HG03095 (cell line): ENCODE measurements at regions not wholly inside any gene's neighbourhood (a gene's known extent, or its start where the extent isn't known, plus 50 kb on each side); places are given as distances from the start of the nearest gene placed in this dataset.
"Not testable (repeated sequence)": the region's sequence is repeated elsewhere in the genome, so short reads cannot be mapped to it uniquely, and the experiment has no call there.

Source experiments
- ATAC-seq: cut with Tn5 transposase; IDR thresholded peaks from one replicate; pipeline ENCODE4 v1.9.1; 2021; ENCODE audit warnings: moderate library complexity; ENCODE audit not compliant: unreplicated experiment

- ATAC-seq: no peak
Observed at GRCh38 chr5:174532455-174533453, 191.6 kb upstream of the MSX2 start.

DNA sequence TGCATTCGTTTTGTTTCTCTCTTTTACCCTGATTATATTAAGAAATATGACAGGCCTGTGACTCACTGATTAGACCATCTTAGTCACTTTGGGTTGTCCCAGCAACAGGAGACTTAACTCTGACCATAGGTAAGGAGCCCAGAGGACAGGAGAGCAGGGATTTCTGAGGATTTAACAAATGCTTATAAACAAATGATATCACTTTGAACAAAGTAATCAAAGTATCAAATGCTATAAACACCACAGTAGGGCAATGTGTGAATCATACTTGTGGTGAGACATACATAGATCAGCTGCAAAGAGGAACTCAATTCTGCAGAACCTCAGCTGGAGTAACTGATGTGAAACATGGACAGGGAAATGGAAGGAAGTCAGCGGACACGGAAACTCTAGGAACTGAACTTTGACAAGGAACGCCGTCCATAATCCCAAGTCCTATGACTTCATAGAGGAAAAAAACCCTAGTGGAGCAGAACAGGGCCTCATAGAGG, 190.6 kb upstream of the MSX2 start:
- ATAC-seq: no peak

DNA sequence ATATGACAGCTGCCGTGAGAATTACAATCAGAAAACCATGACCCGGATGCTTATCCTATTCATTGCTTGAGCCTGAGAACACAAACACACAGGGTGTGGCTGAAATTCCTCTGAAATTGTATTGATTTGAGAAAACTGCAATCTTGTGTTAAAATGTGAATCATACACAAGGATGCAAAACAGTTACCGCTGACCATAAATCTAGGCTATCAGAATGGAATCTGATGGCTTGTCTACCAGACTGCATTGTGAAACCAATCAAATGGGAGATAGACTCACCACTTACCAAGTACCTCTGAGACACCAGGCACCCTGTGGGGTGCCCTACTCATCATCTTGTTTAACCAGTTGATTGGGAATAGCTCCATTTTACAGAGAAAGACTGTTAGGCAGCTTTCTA, 188.7 kb upstream of the MSX2 start:
- no peak for ATAC-seq

GRCh38 chr5:174539823-174540222, 184.6 kb upstream of the MSX2 start:
- ATAC-seq: not testable (repeated sequence)

DNA sequence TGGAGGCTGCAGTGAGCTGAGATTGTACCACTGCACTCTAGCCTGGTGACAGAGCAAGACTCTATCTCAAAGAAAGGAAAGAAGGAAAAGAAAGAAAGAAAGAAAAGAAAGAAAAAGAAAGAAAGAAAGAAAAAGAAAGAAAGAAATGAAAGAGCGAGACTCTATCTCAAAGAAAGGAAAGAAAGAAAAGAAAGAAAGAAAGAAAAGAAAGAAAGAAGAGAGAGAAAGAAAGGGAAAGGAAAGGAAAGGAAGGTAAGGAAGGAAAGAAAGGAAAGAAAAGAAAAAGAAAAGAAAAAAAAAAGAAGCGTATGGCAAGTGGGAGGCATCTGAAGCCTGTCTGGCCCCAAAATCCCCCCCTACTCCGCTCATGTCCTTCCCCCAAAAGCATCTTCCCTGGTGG, 182.3 kb upstream of the MSX2 start:
- no peak for ATAC-seq

- ATAC-seq: no peak
Observed at GRCh38 chr5:174542471-174542870, 181.9 kb upstream of the MSX2 start.

DNA sequence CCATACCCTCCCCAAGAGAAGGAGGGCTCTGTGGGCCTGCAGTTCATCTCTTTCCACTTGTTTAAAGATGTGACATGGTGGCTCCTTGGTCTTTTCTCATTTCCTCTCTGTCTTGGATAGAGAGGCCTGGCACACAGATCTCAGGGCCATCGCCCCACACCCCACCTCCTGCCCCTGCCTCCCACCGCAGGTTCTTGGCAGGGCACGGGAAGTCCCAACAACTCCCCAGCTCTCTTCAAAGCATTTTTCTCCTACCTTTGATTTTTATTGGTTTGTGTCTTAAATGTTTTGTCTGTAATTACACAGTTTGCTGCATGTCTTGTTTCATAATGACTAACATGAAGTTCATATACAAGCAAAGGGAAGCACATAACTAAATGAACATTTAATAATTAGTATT, 178.5 kb upstream of the MSX2 start:
- no peak for ATAC-seq

GRCh38 chr5:174547814-174548213, 176.6 kb upstream of the MSX2 start:
- no peak for ATAC-seq

DNA sequence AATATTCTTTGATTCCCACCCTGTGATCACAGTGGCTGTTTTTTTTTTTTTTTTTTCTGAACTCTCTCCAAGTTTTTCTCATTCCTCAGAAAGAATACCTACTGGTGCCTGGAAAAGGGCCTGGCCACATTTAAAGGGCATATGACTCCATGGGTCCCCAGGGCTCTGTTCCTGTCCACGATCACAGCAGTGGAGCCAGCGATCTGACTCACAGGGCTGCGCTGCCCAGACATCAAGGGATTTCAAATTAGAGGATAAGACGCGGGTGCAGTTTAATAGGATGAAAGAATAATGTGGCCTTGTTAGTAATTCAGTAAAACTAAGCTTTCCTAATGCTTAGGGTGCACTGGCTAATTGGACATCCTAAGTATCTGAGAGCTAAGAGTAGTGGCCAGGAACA, 175.1 kb upstream of the MSX2 start:
- ATAC-seq: no peak

DNA sequence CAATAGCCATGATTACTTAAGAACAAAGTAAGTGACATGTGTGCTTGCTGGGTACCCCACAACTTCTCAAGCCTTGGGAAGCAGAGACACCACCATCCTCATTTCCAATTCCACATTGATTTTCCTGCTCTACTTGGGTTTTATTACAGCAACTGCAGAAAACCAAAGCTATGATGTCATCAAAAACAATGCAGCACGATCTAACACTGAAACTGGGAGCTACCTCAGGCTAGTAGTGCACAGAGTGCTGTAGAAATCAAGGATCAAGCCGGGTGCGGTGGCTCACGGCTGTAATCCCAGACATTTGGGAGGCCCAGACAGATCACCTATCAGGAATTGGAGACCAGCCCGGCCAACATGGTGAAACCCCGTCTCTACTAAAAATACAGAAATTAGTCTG, 174.4 kb upstream of the MSX2 start:
- ATAC-seq: no peak

- ATAC-seq: no peak
Observed at GRCh38 chr5:174552428-174552827, 172.0 kb upstream of the MSX2 start.

GRCh38 chr5:174553556-174553955, 170.8 kb upstream of the MSX2 start:
- no peak for ATAC-seq

GRCh38 chr5:174555726-174556125, 168.7 kb upstream of the MSX2 start:
- no peak for ATAC-seq

DNA sequence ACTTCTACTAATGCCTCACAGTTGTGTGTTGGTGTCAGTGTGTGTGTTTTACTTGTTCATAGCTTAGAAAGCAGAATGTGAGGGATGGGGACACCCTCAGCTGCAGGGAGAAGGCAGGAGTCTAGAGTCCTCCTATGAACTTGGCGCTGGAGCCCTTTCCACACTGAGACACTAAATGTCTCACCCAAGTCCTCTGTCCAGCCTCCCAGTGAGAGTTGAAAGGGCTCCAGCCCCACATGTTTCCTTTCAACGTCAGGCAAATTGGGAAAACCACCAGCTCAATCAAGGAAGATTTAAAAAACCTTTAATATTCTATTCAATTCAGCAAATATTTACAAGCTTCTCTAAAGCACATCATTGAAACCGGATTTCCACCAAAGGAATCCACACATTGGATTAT, 167.6 kb upstream of the MSX2 start:
- no peak for ATAC-seq

DNA sequence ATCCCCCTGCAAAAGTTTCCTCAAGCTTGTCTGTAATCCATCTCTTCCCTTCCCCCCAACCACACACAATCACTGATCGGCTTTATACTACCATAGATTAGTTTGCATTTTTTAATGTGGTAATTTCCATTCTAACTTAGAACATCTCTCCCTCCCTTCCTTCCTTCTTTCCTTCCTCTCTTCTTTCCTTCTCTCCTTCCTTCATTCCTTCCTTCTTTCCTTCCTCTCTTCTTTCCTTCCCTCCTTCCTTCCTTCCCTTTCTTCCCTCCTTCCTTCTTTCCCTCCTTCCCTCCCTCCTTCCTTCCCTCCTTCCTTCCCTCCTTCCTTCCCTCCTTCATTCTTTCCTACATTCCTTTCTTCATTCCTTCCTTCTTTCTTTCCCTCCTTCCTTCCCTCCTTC, 166.2 kb upstream of the MSX2 start:
- ATAC-seq: no peak

DNA sequence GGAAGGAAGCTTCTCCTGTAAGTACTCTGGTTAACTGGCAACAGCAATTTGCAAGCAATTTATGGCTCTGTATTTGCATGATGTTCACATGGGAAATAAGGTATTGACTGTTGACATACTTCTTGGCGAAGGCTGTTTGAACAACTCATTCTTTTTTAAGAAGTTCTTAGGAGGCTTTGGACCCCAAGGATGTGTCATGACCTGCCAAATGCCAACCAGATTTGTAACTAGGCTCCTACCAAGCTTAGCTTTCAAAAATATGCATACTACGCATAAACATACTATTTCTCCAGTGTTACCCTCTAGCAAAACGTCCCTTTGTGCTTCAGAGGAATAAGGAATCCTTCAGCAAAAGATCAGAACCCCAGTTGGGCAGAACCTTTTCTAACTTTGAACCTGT, 165.2 kb upstream of the MSX2 start:
- no peak for ATAC-seq

- ATAC-seq: no peak
Observed at GRCh38 chr5:174559566-174560090, 164.8 kb upstream of the MSX2 start.

GRCh38 chr5:174560861-174561260, 163.5 kb upstream of the MSX2 start:
- ATAC-seq: no peak

GRCh38 chr5:174563040-174563439, 161.3 kb upstream of the MSX2 start:
- not testable (repeated sequence) for ATAC-seq

DNA sequence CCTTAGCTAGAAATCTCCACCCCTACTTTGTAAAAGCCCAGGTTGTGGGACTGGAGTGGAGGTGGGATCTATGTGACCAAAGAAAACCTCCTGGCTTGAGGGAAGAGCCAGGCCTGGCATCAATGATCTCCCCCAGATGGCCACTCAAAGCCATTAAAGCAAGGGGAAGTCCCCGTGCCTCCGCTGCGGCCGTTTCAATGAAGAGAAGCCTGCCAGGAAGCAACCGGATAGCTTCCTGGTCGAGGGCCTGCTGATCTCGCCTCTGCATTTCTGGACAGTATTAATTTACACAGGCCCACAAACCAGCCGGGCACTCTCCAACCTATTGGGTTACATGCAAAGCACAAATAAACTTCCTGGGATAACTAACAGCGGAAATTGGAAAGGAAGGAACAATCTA, 160.5 kb upstream of the MSX2 start:
- no peak for ATAC-seq

- ATAC-seq: no peak
Observed at GRCh38 chr5:174567506-174568141, 156.8 kb upstream of the MSX2 start.

- no peak for ATAC-seq
Observed at GRCh38 chr5:174570662-174571061, 153.7 kb upstream of the MSX2 start.
